B cell (primary cell): ENCODE measurements at regions not wholly inside any gene's neighbourhood (a gene's known extent, or its start where the extent isn't known, plus 50 kb on each side); places are given as distances from the start of the nearest gene placed in this dataset.

ENCODE experiments used
- EZH2 ChIP-seq: IDR thresholded peaks from 2 replicates; pipeline ENCODE4 v1.6.1; 2012; ENCODE audit warnings: borderline replicate concordance, low read depth, mild to moderate bottlenecking, moderate library complexity, low read length; ENCODE audit not compliant: insufficient read depth, poor library complexity, severe bottlenecking
- TF ChIP-seq, protein P1 (sequence below): fragments of 200-600 bp; IDR thresholded peaks from one replicate; pipeline ENCODE4 v1.8.0; 2022; ENCODE audit warnings: antibody characterized with exemption, mild to moderate bottlenecking

DNA sequence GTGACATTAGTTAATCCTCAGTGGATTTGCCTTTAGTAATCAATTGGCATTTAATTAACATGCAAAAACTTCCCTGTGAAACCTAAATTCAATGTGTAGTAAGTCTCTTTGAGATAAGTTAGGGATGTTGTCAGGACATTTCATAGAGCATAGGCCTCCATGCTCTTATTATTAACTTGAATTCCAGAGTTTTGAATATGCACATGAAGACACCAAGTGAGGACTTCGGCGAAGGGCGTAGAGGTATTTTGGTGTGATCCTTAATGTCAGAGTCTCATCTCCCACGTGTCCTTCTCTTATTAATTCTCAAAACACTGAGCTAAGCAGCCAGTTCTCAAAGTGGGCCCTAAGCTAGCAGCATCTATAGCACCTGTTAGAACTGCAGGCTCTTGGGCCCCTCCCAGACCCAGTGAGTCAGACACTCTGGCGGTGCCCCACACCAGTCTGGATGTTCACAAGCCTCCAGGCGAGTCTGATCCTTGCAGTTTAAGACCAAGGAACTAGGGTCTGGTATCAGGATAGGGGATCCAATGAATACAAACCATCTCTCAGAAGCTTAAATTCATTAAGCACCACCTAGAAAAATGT lies 292.1 kb downstream of the QKI start:
- TF ChIP-seq EZH2 = no peak
- TF ChIP-seq, protein P1, sequence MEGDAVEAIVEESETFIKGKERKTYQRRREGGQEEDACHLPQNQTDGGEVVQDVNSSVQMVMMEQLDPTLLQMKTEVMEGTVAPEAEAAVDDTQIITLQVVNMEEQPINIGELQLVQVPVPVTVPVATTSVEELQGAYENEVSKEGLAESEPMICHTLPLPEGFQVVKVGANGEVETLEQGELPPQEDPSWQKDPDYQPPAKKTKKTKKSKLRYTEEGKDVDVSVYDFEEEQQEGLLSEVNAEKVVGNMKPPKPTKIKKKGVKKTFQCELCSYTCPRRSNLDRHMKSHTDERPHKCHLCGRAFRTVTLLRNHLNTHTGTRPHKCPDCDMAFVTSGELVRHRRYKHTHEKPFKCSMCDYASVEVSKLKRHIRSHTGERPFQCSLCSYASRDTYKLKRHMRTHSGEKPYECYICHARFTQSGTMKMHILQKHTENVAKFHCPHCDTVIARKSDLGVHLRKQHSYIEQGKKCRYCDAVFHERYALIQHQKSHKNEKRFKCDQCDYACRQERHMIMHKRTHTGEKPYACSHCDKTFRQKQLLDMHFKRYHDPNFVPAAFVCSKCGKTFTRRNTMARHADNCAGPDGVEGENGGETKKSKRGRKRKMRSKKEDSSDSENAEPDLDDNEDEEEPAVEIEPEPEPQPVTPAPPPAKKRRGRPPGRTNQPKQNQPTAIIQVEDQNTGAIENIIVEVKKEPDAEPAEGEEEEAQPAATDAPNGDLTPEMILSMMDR = no peak
